ENCODE measurements at regions not wholly inside any gene's neighbourhood (a gene's known extent, or its start where the extent isn't known, plus 50 kb on each side); places are given as distances from the start of the nearest gene placed in this dataset.
A peak's percentile ranks its signal among the peaks of the same experiment; 100 is the strongest.
"Not testable (repeated sequence)": the region's sequence is repeated elsewhere in the genome, so short reads cannot be mapped to it uniquely, and the experiment has no call there.

DNA sequence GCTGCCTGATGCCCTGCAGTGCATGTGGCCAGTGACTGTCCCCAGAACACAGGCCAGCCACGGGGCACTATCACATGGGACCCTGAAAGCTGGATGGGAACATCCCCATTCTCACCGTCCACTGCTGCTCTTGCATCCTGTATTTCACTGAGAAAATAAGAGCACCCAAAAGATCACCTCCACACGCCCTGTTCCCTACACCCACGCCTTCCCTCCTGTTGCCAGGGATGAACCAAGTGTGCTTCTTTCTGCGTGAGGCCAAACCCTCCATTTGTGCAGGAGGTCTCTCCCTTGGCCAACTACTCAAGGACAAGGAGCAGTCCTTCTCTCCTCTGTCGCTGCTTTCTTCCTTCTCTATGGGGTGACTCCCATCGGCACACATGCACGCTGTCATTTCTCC is 118.3 kb downstream of the LRRC37A3 start:
- intact Hi-C loops (cut with DNase I); DNase-seq (ENCODE audit: low spot score): not testable (repeated sequence)

DNA sequence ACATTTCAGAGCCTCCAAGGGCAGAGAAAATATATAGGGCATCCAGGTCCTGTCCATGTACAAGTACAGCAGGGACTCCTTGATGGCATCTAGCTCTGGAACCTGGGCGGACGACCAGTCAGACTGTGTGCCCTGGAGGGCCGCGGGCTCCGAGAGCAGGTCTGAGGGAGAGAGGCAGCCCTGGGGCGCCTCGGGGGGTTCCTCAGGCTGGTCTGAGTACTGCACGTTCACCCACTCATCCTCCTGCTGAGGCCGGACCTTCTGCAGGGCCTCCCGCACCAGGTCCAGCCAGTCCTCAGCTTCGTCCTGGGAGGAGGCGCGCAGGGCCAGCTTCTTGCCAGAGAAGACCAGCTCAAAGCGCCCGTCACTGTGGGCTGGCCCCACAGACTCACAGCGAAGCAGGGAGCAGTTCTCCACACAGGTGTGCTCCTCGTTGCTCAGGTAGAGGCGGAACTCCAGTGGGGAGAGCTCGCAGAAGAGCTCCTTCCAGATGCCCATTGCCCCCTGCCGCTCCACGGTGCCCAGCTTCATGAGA is 118.8 kb downstream of the LRRC37A3 start:
- peak; percentile 64 for DNase-seq (ENCODE audit: low spot score)
- intact Hi-C loops (cut with DNase I): not testable (repeated sequence)

DNA sequence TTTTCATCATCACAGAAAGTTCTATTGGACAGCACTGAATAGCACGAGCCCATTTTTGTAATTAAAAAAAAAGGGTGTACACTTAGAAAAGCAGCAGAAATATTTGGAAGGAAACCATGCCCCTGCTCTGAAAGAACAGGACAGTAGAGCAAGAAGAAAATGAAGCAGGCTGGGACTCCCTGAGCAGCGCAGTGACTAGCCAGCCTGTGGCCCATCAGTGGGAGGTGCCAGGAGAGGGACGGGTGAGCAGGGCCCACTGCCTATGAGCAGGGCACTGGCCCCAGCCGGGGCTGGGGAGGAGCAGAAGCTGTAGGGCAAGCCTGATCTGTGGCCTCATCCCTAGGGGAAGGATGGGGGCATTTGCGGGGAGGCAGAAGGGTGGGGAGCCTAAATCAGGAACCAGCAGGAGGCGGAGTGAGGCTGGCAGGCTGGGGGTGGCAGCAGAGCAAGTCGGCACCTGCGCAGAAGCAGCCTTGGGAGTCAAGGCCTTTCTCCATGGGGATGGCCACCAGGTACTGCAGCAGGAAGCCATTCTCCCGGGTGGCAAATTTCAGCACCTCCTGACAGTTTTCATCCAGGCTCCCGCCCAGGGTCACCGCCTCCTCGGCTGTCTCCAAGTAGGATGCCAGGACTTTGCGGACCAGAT is 119.6 kb downstream of the LRRC37A3 start:
- DNase-seq (ENCODE audit: low spot score); intact Hi-C loops (cut with DNase I): not testable (repeated sequence)

DNA sequence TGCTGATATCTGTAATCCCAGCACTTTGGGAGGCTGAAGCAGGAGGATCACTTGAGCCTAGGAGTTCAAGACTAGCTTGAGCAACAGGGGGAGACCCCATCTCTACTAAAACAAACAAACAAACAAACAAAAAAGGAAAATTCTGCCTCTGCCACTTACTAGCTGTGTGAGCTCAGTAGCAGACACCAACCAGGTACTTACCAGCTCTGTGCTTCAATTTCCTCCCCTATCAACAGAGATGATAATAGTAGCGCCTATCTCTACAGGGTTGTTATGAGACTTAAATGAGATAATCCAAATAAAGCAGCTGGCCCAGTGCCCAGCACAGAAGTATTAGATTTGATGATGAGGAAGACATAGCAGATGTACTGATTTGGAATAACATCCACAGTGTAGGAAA is 120.3 kb downstream of the LRRC37A3 start:
- DNase-seq (ENCODE audit: low spot score); intact Hi-C loops (cut with DNase I): not testable (repeated sequence)

DNA sequence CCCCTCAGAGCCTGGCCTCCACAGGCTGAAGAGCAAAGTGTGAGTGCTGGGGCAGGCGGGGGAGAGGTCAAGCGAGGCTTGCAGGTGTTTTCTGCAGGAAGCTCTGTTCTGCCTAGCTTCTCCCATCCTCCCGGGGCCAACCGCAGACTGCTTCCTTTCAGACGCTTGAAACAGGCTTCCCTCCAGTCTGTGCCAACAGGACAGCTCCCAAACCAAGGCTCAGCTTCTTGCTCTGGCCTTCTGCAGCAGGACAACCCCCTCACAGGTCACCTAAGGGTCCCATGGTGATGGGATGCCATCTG is 120.8 kb downstream of the LRRC37A3 start:
- intact Hi-C loops (cut with DNase I); DNase-seq (ENCODE audit: low spot score): not testable (repeated sequence)

DNA sequence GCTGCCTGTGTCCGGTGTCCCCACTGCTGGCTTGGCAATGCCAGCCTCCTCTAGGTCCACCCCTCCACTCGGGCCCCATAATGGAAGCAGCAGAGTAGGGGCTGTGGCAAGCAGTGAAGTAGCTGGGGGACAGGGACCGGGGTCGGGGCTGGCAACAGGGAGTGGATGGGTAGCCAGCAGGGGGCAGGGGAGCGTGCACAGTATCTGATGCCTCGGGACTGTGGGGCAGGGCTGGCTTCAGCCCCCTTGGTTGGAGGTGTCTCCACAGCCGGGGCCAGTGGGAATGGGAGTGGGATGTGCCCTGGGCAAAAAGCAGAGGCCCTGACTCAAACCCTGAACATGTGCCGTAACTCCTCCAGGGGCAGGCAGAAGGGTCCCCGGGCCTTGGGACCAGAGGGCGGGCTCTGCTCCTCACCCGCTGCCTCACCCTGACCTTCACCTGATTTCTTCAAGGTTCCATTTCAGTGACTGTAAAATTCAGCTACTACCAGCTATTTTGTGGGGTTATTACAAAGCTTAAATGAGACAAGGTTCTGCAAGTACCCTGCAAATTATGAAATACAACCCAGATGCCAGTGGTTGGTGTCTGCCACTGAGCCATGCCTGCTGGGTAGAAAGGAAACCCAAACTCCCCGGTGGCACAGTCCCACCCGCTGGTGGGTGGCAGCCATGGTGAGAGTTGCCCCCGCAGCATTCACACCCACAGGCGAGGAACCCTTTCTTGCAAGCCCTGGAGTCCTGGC is 121.4 kb downstream of the LRRC37A3 start:
- peak; percentile 24 for DNase-seq (ENCODE audit: low spot score)
- intact Hi-C loops (cut with DNase I): not testable (repeated sequence)

DNA sequence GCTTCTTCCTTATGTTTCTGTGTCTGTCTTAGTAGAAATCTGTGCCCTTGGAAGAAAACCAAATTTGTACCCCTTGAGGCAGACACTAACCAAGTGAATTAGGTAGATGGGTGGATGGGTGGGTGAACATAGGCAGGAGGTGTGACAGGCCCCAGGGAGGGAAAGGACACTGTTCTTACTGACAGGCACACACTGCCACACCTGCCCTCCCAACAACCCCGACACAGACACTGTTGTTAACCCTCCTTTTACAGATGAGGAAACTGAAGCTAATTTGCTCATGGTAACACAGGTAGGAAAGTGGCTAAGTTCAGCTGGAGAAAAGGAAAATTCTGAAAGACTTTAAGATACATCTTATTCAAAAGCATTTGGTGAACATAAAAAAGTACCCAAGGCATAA is 123.9 kb downstream of the LRRC37A3 start:
- intact Hi-C loops (cut with DNase I); DNase-seq (ENCODE audit: low spot score): not testable (repeated sequence)

DNA sequence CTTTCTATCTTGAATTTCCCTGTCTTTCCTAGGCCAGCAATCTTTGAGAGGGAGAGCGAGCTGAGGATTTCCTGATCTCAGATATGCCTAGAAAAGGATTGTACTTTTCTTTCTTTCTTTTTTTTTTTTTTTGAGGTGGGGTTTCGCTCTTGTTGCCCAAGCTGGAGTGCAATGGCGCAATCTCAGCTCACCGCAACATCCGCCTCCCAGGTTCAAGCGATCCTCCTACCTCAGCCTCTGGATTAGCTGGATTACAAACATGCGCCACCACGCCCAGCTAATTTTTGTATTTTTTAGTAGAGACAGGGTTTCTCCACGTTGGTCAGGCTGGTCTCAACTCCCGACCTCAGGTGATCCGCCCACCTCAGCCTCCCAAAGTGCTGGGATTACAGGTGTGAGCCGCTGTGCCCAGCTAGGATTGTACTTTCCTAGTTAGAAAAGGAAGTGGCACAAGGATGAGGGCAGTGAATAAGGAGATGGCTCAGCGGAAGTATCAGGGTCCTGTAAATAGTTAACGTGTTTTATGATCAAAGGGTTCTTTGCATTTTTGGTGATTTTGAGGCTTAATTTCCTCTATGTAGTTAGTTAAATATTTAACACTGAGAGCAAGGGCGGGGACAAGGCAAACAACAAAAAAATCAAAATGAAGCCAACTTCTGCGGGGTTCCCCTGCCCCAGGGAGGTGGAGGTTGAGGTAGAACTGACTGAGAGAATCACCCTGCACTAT is 124.6 kb downstream of the LRRC37A3 start:
- intact Hi-C loops (cut with DNase I); DNase-seq (ENCODE audit: low spot score): not testable (repeated sequence)

DNA sequence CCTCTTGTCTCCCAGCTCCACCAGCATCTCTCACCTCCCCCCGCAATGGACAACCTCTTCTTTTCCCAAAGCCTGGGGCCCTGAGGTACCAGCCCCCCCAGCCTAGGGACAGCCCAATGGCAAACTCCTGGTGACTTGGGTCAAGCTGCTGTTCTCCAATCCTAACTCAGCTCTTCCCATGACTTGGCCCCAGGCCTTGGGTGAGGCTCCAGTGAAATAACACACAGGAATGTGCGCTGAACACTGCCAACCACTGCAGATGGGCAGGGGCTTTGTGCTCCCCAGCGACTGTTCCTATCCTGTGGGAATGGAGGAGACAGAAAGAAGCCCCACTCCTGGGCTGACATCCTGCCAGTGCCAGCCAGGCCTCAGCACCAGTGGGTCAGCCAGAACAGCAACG is 125.2 kb downstream of the LRRC37A3 start:
- DNase-seq (ENCODE audit: low spot score): not testable (repeated sequence)

DNA sequence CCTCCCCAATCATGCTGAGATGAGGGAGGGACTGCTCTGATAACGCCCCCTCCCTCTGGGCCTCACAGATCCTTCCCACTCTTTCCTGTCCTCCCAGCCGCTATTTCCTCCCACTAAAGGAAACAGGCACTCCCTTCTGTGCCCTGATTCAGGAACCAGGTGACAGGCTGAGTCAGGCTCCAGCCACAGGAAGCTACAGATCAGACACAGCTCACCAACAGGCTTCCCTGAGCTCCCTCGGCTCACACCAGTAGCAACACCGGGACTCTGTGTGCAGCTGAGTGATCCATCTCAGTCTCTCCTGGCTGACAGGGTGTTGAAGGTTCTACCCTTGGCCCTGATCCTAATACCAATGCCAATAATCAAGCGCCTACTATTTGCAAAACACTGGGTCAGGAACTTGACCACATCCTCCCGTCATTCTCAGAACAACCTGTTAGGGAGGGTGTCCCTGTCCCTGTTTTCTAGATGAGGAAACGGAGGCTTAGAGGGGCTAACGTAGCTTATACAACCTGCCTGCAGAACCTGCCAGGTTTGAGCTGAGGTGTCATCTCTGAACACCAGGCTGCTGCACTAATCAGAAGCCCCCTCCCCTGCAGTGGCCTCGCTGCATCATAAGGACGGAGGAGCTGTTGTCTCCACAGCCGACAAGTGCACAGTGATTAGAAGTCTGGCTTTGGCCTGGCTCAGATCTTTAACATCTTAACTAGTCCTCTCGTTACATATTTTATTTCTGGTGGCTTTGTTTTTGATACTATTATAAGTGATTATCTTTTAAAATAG is 126.3 kb downstream of the LRRC37A3 start:
- peak; percentile 78 for DNase-seq (ENCODE audit: low spot score)

More for the DNA sequence above, 125.2 kb downstream of the LRRC37A3 start:
- intact Hi-C loops (cut with DNase I): not testable (repeated sequence)

DNA sequence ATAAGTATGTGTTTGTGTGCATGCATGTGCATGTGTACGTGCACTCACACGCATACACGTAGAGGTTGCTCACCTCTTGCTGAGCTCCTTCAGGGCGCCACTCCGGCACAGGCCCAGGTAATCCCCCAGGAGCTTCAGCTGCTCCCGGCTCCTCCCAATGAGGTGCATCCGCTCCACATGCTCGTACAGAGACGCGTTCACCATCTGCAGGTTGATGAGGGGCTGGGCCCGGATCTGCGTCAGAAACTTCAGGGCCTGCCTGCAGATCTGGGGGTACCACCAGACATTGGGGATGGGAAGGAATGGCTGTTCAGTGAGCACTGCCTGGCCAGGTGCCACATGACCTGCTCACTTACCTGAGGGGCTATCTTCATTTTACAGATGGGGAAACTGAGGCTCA is 127.0 kb downstream of the LRRC37A3 start:
- intact Hi-C loops (cut with DNase I); DNase-seq (ENCODE audit: low spot score): not testable (repeated sequence)

More for the DNA sequence above, 126.3 kb downstream of the LRRC37A3 start:
- intact Hi-C loops (cut with DNase I): not testable (repeated sequence)

DNA sequence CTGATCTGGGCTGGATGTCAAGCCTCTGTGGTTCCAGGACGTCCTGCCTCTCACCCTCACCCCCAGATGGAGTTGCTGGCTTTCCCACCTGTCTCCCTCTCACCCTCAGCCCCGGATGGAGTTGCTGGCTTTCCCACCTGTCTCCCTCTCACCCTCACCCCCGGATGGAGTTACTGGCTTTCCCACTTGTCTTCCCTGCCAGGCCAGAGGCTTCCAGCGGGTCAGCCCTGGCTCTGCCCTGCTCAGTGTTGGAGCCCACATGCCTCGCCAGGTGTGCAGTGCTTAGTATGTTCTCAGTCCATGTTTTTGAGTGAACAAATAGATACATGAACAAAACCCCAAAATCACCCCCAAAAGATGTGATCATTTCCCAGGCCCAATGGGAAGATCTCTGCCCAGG is 127.6 kb downstream of the LRRC37A3 start:
- DNase-seq (ENCODE audit: low spot score); intact Hi-C loops (cut with DNase I): not testable (repeated sequence)

DNA sequence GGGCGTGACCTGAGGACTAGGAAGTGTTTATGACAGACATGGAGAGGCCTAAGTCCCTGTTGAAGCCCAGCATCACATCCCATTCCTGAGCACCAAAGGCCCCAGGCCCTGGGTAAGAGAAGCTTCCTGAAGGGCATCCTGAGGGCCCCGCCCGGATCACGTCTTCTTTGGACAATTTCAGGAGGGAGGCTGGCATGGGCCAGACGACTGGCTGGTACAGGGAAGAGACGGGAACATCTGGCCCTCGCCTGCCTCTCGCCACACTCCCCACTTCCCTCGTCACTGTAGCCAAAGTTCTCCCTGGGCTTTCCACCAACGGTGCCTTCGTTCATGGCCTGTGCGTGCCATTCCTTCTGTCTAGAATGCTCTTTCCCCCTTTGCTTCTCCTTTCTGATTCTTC is 128.1 kb downstream of the LRRC37A3 start:
- peak; percentile 69 for DNase-seq (ENCODE audit: low spot score)
- intact Hi-C loops (cut with DNase I): not testable (repeated sequence)

DNA sequence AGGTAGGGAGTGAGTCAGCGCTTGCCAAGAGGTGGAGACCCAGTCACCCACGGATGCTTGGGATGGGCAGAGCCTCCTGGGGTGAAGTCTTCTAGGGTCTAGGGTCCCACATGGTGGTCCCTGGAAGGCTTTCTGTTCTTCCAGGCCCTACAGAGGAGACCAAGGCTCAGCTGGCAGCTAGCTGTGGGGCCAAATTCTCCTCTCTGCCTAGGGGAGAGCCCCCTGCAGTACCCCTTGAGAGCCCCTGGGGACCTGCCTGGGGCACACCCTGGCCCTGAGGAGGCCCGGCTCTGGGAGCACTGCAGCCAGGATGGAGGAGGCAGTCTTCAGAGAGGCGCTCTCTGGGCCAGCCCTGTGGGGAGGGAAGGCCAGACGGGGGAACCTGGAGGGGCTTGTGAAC is 128.6 kb upstream of the SMURF2 start:
- DNase-seq (ENCODE audit: low spot score): peak; percentile 40
- intact Hi-C loops (cut with DNase I): not testable (repeated sequence)

DNA sequence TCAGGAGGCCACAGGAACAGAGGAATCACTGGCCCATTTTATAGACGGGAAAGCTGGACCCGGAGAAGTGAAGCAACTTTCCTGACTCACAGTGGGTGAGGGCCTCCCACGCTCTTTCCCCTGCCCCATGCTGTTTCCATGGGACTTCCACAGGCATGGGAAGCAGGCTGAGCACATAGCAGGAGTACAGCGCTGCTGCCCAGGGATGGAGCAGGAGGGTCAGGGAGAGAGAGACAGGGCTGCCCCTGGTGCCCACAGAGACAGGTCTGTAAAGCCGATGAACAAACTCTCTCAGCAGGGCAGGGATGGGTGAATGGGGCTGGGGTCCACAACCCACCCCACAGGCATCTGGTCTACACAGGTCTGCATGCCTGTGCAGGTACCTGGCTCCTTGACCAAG is 128.1 kb upstream of the SMURF2 start:
- DNase-seq (ENCODE audit: low spot score); intact Hi-C loops (cut with DNase I): not testable (repeated sequence)

DNA sequence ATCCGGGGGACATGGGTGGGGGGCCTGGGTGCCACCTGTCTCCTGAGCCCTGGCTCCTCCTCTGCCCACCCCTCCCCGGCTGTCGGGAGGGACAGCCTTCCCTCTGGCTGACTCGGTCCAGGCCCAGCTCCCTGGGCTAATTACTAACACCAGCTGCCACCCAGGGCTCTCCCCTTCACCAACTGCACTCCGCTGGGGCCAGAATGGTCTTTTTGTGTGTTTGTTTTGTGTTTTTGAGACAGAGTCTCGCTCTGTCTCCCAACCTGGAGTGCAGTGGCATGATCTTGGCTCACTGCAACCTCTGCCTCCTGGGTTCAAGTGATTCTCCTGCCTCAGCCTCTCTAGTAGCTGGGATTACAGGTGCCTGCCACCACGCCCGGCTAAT is 126.9 kb upstream of the SMURF2 start:
- DNase-seq (ENCODE audit: low spot score); intact Hi-C loops (cut with DNase I): not testable (repeated sequence)

DNA sequence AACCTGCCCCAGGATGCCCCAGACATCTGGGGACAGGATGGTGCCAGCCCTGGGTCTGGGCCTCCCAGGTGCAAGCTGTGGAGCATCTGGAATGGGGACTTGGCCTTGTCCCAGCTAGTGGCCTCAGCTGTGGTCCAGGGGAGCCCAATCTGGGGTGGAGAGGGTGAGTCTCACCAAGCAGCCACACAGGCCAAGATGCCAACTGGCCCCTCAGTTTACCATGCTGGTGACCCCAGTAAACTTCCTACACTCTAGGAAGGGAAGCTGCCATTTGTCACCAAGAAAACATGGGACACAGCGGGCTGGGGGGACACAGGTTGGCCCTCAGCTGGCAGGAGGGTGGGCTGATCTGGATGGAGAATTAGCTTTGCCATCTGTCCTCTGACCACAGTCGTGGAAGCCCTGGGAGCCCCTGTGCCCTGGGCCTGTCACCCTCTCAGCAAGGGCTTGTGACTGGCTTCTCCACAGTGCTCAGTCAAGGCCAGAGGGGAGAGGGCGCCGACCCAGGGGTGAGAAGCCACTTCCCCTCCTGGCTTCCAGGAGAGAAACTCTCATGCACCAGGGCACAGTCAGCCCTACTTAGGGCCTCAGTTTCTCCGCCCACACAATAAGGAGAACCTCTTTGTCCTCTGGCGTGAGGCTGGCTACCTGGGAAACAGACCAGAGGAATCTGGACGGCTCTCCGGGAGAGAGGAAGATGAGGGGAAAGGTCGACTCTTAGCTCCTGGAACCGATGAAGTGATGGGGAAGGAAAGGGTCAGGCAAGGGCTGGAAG is 126.4 kb upstream of the SMURF2 start:
- intact Hi-C loops (cut with DNase I): no loop called here
- DNase-seq (ENCODE audit: low spot score): no peak

DNA sequence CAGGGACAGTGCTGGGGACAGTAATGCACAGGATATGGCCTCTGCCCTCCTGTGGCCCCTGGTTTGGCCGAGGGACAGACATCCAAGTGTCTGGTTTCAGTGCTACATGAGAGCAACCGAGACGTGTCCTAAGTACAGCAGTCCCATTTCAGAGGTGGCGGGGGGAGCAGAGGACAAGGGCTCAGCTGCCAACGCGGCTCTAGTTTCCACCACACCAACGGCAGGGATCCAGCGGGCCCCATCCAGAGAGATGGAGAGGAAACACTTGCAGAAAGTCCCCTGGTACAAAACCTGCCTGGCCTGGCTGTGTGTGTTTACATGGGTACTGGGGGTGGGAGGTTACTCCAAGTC is 125.8 kb upstream of the SMURF2 start:
- no peak for DNase-seq (ENCODE audit: low spot score)
- intact Hi-C loops (cut with DNase I): no loop called here
